ENCODE measurements at regions not wholly inside any gene's neighbourhood (a gene's known extent, or its start where the extent isn't known, plus 50 kb on each side); places are given as distances from the start of the nearest gene placed in this dataset.

DNA sequence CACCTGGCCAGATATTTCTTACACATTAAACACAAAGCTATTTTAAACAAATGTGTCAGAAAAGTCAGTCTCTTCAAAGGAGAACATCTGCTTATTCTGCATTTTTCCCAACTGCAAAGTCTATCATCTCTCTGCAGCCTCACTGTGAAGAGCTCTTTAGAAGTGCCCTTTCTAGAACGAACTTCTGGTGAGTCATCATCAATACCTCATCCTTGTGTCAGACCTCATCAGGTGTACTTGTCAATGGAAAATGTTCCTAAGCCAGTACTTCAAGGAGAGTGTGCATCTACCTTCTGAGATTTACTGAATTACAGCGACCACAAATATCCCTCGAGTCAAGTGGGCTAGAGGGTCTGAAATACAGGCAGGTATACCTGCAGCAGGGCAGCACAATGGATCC, 457.3 kb downstream of the LRIG3 start:
- Histone ChIP-seq H2AFZ (ENCODE audit: low read length) (no peak overlapping the region), H3K27ac (ENCODE audit: low read depth, low read length, poor library complexity, severe bottlenecking) (no peak overlapping the region)
- no peak for TF ChIP-seq EZH2 (IDR thresholded peaks at IDR 0.05; ENCODE audit: borderline replicate concordance, low read length)
- TF ChIP-seq, protein P1, sequence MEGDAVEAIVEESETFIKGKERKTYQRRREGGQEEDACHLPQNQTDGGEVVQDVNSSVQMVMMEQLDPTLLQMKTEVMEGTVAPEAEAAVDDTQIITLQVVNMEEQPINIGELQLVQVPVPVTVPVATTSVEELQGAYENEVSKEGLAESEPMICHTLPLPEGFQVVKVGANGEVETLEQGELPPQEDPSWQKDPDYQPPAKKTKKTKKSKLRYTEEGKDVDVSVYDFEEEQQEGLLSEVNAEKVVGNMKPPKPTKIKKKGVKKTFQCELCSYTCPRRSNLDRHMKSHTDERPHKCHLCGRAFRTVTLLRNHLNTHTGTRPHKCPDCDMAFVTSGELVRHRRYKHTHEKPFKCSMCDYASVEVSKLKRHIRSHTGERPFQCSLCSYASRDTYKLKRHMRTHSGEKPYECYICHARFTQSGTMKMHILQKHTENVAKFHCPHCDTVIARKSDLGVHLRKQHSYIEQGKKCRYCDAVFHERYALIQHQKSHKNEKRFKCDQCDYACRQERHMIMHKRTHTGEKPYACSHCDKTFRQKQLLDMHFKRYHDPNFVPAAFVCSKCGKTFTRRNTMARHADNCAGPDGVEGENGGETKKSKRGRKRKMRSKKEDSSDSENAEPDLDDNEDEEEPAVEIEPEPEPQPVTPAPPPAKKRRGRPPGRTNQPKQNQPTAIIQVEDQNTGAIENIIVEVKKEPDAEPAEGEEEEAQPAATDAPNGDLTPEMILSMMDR (IDR thresholded peaks at IDR 0.05; ENCODE audit: low read length), result no peak

DNA sequence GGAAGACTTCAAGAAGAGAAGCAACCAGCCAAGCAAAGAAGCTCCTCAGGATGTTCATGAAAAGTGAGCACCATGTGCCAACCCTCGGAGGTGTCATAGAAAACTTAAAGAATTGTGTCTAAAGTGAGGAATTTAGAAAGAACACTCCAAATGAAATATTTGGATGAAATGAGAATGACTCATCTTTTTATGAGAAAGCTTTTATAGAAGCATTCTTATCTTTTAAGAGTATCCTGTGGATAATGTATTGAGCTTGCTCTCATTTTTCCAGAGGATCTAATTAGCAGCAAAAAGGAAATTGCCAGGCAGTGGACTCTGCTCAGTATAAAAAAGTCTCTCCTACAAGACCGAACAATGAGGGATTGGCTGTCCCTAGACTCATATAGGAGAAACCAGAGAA, 454.9 kb downstream of the LRIG3 start:
- H3F3A ChIP-seq (ENCODE audit: insufficient read depth, low read length), result no peaks in the 10 kb centered on the region
- H3K9ac ChIP-seq (ENCODE audit: low read length), result no peak overlapping the region
- H3K27me3 ChIP-seq (ENCODE audit: insufficient read depth, low read length), result no peaks in the 10 kb centered on the region
- no peaks in the 10 kb centered on the region for H3K79me2 ChIP-seq (ENCODE audit: insufficient read depth, low read length)
- H3K9me3 ChIP-seq (ENCODE audit: low read length), result no peaks in the 10 kb centered on the region
- no peaks in the 10 kb centered on the region for H3K36me3 ChIP-seq (ENCODE audit: insufficient read depth, low read length)
- H2AFZ ChIP-seq (ENCODE audit: low read length), result no peak overlapping the region
- H3K27ac ChIP-seq (ENCODE audit: low read depth, low read length, poor library complexity, severe bottlenecking), result no peak overlapping the region
- no peaks in the 10 kb centered on the region for H3K9me2 ChIP-seq (ENCODE audit: low read depth, low read length)
- no peaks in the 10 kb centered on the region for H3K4me1 ChIP-seq (ENCODE audit: insufficient read depth, low read length, severe bottlenecking)
- H4K20me1 ChIP-seq (ENCODE audit: insufficient read depth, low read length), result no peaks in the 10 kb centered on the region
- H3K4me2 ChIP-seq (ENCODE audit: low read length), result no peak overlapping the region
- no peak for TF ChIP-seq EZH2 (IDR thresholded peaks at IDR 0.05; ENCODE audit: borderline replicate concordance, low read length)
- TF ChIP-seq, protein P1 (IDR thresholded peaks at IDR 0.05; ENCODE audit: low read length), result no peak
- no peak overlapping the region for H3K4me3 ChIP-seq (ENCODE audit: low read depth, low read length, poor library complexity, severe bottlenecking)

More for the DNA sequence above, 457.3 kb downstream of the LRIG3 start:
- Histone ChIP-seq H3F3A (ENCODE audit: insufficient read depth, low read length) (no peaks in the 10 kb centered on the region), H3K9me2 (ENCODE audit: low read depth, low read length) (no peaks in the 10 kb centered on the region), H3K9me3 (ENCODE audit: low read length) (no peaks in the 10 kb centered on the region), H4K20me1 (ENCODE audit: insufficient read depth, low read length) (no peaks in the 10 kb centered on the region), H3K27me3 (ENCODE audit: insufficient read depth, low read length) (no peaks in the 10 kb centered on the region), H3K79me2 (ENCODE audit: insufficient read depth, low read length) (no peaks in the 10 kb centered on the region), H3K4me2 (ENCODE audit: low read length) (no peak overlapping the region), H3K4me1 (ENCODE audit: insufficient read depth, low read length, severe bottlenecking) (no peaks in the 10 kb centered on the region), H3K9ac (ENCODE audit: low read length) (no peak overlapping the region), H3K36me3 (ENCODE audit: insufficient read depth, low read length) (no peaks in the 10 kb centered on the region), H3K4me3 (ENCODE audit: low read depth, low read length, poor library complexity, severe bottlenecking) (no peak overlapping the region)

DNA sequence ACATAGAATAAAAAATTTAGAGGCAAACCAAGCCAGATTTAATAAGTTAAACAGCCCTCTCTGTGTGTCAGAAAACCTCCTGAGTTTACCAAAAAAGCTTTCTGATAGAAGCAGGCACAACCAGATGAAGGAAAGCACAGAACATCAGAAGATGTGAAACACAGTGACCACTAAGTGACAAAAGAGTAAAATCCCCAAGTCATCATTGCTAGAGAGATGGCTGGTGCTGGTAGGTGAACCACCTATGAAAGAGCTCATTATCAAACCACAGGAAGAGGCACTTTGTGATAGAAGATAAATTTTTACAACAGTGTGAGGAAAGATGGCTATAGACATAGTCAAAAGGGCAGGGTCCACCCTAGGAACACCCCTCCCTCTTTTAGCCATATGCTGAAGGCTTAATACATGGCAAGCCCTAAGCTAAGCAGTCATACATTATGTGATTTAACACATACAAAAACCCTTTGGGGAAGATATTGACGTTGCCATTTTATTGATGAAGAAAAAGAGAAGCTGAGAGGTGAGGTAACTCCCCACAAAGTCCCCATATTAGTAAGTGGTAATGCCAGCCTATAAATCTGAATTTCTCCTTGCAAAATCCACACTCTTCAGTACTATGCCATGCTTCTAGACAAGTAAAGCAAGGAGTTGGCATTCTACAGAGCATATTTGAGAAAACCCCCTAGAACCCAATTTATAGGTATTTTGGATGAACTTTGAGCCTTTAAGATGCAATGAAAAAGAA, 449.9 kb downstream of the LRIG3 start:
- no peaks in the 10 kb centered on the region for H3K9me3 ChIP-seq (ENCODE audit: low read length)
- no peak overlapping the region for H3K27ac ChIP-seq (ENCODE audit: low read depth, low read length, poor library complexity, severe bottlenecking)
- H3K36me3 ChIP-seq (ENCODE audit: insufficient read depth, low read length), result no peaks in the 10 kb centered on the region
- no peaks in the 10 kb centered on the region for H3K4me1 ChIP-seq (ENCODE audit: insufficient read depth, low read length, severe bottlenecking)
- no peaks in the 10 kb centered on the region for H4K20me1 ChIP-seq (ENCODE audit: insufficient read depth, low read length)
- no peaks in the 10 kb centered on the region for H3K9me2 ChIP-seq (ENCODE audit: low read depth, low read length)
- H3F3A ChIP-seq (ENCODE audit: insufficient read depth, low read length), result no peaks in the 10 kb centered on the region
- H2AFZ ChIP-seq (ENCODE audit: low read length), result no peak overlapping the region
- no peak overlapping the region for H3K4me2 ChIP-seq (ENCODE audit: low read length)
- H3K4me3 ChIP-seq (ENCODE audit: low read depth, low read length, poor library complexity, severe bottlenecking), result no peak overlapping the region
- TF ChIP-seq EZH2 (IDR thresholded peaks at IDR 0.05; ENCODE audit: borderline replicate concordance, low read length), result no peak
- TF ChIP-seq, protein P1 (IDR thresholded peaks at IDR 0.05; ENCODE audit: low read length), result no peak
- no peaks in the 10 kb centered on the region for H3K27me3 ChIP-seq (ENCODE audit: insufficient read depth, low read length)
- no peak overlapping the region for H3K9ac ChIP-seq (ENCODE audit: low read length)
- no peaks in the 10 kb centered on the region for H3K79me2 ChIP-seq (ENCODE audit: insufficient read depth, low read length)
